ENCODE measurements at regions not wholly inside any gene's neighbourhood (a gene's known extent, or its start where the extent isn't known, plus 50 kb on each side); places are given as distances from the start of the nearest gene placed in this dataset.

- H4K20me1 ChIP-seq (ENCODE audit: control insufficient read depth, insufficient read depth, low read depth, low read length), result no peaks in the 10 kb centered on the region
- H3K27ac ChIP-seq (ENCODE audit: low read depth, low read length), result no peak overlapping the region
- H3K4me2 ChIP-seq (ENCODE audit: low read length), result no peak overlapping the region
Measured at GRCh38 chr2:237165405-237166276, 80.0 kb downstream of the COPS8 start.

GRCh38 chr2:237167038-237167437, 81.3 kb downstream of the COPS8 start:
- Histone ChIP-seq H3K9me3 (ENCODE audit: control insufficient read depth, insufficient read depth, low read length) (no peaks in the 10 kb centered on the region), H3K79me2 (ENCODE audit: control insufficient read depth, low read length) (no peaks in the 10 kb centered on the region), H3K36me3 (ENCODE audit: control insufficient read depth, low read length) (no peaks in the 10 kb centered on the region), H3F3A (ENCODE audit: control insufficient read depth, insufficient read depth) (no peaks in the 10 kb centered on the region), H3K4me1 (ENCODE audit: control insufficient read depth, low read length) (no peaks in the 10 kb centered on the region), H3K9me2 (replicated peaks; ENCODE audit: control insufficient read depth, low read length) (no peaks in the 10 kb centered on the region), H3K4me3 (ENCODE audit: low read length) (no peak overlapping the region), H3K27me3 (ENCODE audit: control insufficient read depth, low read length) (0 out of 2 replicates have a peak, but pooled peaks cover 2% of the 10 kb centered on the region), H4K20me1 (ENCODE audit: control insufficient read depth, insufficient read depth, low read depth, low read length) (no peaks in the 10 kb centered on the region), H3K4me2 (ENCODE audit: low read length) (no peak overlapping the region), H3K27ac (ENCODE audit: low read depth, low read length) (no peak overlapping the region)
- TF ChIP-seq EZH2phosphoT487 (IDR thresholded peaks at IDR 0.05; ENCODE audit: borderline replicate concordance, low read length), result no peak
- TF ChIP-seq CTCF (IDR thresholded peaks at IDR 0.05; ENCODE audit: low read depth, low read length, poor library complexity, severe bottlenecking), result no peak

More at GRCh38 chr2:237165405-237166276, 80.0 kb downstream of the COPS8 start:
- Histone ChIP-seq H3K79me2 (ENCODE audit: control insufficient read depth, low read length) (no peaks in the 10 kb centered on the region), H3K27me3 (ENCODE audit: control insufficient read depth, low read length) (0 out of 2 replicates have a peak, but pooled peaks cover 2% of the 10 kb centered on the region), H3K4me1 (ENCODE audit: control insufficient read depth, low read length) (no peaks in the 10 kb centered on the region), H3K9me3 (ENCODE audit: control insufficient read depth, insufficient read depth, low read length) (no peaks in the 10 kb centered on the region), H3K9me2 (replicated peaks; ENCODE audit: control insufficient read depth, low read length) (no peaks in the 10 kb centered on the region), H3K4me3 (ENCODE audit: low read length) (no peak overlapping the region), H3F3A (ENCODE audit: control insufficient read depth, insufficient read depth) (no peaks in the 10 kb centered on the region), H3K36me3 (ENCODE audit: control insufficient read depth, low read length) (no peaks in the 10 kb centered on the region)
- TF ChIP-seq CTCF (IDR thresholded peaks at IDR 0.05; ENCODE audit: low read depth, low read length, poor library complexity, severe bottlenecking), result peak; percentile 43
- TF ChIP-seq EZH2phosphoT487 (IDR thresholded peaks at IDR 0.05; ENCODE audit: borderline replicate concordance, low read length), result no peak

- no peaks in the 10 kb centered on the region for H3K9me2 ChIP-seq (replicated peaks; ENCODE audit: control insufficient read depth, low read length)
- H3K4me3 ChIP-seq (ENCODE audit: low read length), result no peak overlapping the region
- H3F3A ChIP-seq (ENCODE audit: control insufficient read depth, insufficient read depth), result no peaks in the 10 kb centered on the region
- no peaks in the 10 kb centered on the region for H3K36me3 ChIP-seq (ENCODE audit: control insufficient read depth, low read length)
- no peaks in the 10 kb centered on the region for H3K9me3 ChIP-seq (ENCODE audit: control insufficient read depth, insufficient read depth, low read length)
- no peaks in the 10 kb centered on the region for H3K79me2 ChIP-seq (ENCODE audit: control insufficient read depth, low read length)
- H3K4me2 ChIP-seq (ENCODE audit: low read length), result no peak overlapping the region
- no peak for TF ChIP-seq CTCF (IDR thresholded peaks at IDR 0.05; ENCODE audit: low read depth, low read length, poor library complexity, severe bottlenecking)
- no peak for TF ChIP-seq EZH2phosphoT487 (IDR thresholded peaks at IDR 0.05; ENCODE audit: borderline replicate concordance, low read length)
- H3K27me3 ChIP-seq (ENCODE audit: control insufficient read depth, low read length), result 0 out of 2 replicates have a peak, but pooled peaks cover under 1% of the 10 kb centered on the region
- H3K27ac ChIP-seq (ENCODE audit: low read depth, low read length), result no peak overlapping the region
- H3K4me1 ChIP-seq (ENCODE audit: control insufficient read depth, low read length), result no peaks in the 10 kb centered on the region
- no peaks in the 10 kb centered on the region for H4K20me1 ChIP-seq (ENCODE audit: control insufficient read depth, insufficient read depth, low read depth, low read length)
Measured at GRCh38 chr2:237167934-237168333, 82.2 kb downstream of the COPS8 start.
